ENCODE measurements at regions not wholly inside any gene's neighbourhood (a gene's known extent, or its start where the extent isn't known, plus 50 kb on each side); places are given as distances from the start of the nearest gene placed in this dataset.

GRCh38 chr7:86012971-86013370 is 630.7 kb upstream of the GRM3 start:
- TF ChIP-seq FOXM1 (IDR thresholded peaks at IDR 0.05; ENCODE audit: borderline replicate concordance, low read depth) (no peak), USF1 (IDR thresholded peaks at IDR 0.05) (no peak), CEBPB (IDR thresholded peaks at IDR 0.05) (no peak), YY1 (IDR thresholded peaks at IDR 0.05; ENCODE audit: low read depth) (no peak), RAD21 (IDR thresholded peaks at IDR 0.05; ENCODE audit: low read depth) (no peak)

GRCh38 chr7:86008898-86009297 is 634.8 kb upstream of the GRM3 start:
- TF ChIP-seq TCF12 (IDR thresholded peaks at IDR 0.05; ENCODE audit: low read depth) (no peak), YY1 (IDR thresholded peaks at IDR 0.05; ENCODE audit: low read depth) (no peak), RAD21 (IDR thresholded peaks at IDR 0.05; ENCODE audit: low read depth) (no peak), CEBPB (IDR thresholded peaks at IDR 0.05) (no peak), CREB1 (IDR thresholded peaks at IDR 0.05; ENCODE audit: low read depth) (no peak), REST (IDR thresholded peaks at IDR 0.05; ENCODE audit: low read depth) (no peak), TEAD4 (IDR thresholded peaks at IDR 0.05) (no peak), MAX (IDR thresholded peaks at IDR 0.05) (no peak), ZBTB7A (IDR thresholded peaks at IDR 0.05; ENCODE audit: low read depth) (no peak), EP300 (IDR thresholded peaks at IDR 0.05; ENCODE audit: borderline replicate concordance) (no peak)

GRCh38 chr7:86006909-86007308 is 636.8 kb upstream of the GRM3 start:
- TF ChIP-seq FOXM1 (IDR thresholded peaks at IDR 0.05; ENCODE audit: borderline replicate concordance, low read depth): no peak
- TF ChIP-seq TEAD4 (IDR thresholded peaks at IDR 0.05): no peak
- TF ChIP-seq CEBPB (IDR thresholded peaks at IDR 0.05): no peak
- TF ChIP-seq NFIC (IDR thresholded peaks at IDR 0.05): no peak
- no peak for TF ChIP-seq ZBTB7A (IDR thresholded peaks at IDR 0.05; ENCODE audit: low read depth)
- TF ChIP-seq MAX (IDR thresholded peaks at IDR 0.05): no peak
- TF ChIP-seq CREB1 (IDR thresholded peaks at IDR 0.05; ENCODE audit: low read depth): no peak
- TF ChIP-seq USF1 (IDR thresholded peaks at IDR 0.05): no peak
- no peak for TF ChIP-seq RAD21 (IDR thresholded peaks at IDR 0.05; ENCODE audit: low read depth)
- TF ChIP-seq TAF1 (IDR thresholded peaks at IDR 0.05; ENCODE audit: low read depth): no peak
- no peak for TF ChIP-seq TCF12 (IDR thresholded peaks at IDR 0.05; ENCODE audit: low read depth)
- TF ChIP-seq EGR1 (IDR thresholded peaks at IDR 0.05): no peak
- TF ChIP-seq YY1 (IDR thresholded peaks at IDR 0.05; ENCODE audit: low read depth): no peak
- no peak for TF ChIP-seq EP300 (IDR thresholded peaks at IDR 0.05; ENCODE audit: borderline replicate concordance)
- TF ChIP-seq REST (IDR thresholded peaks at IDR 0.05; ENCODE audit: low read depth): no peak

GRCh38 chr7:86002858-86003257 is 640.9 kb upstream of the GRM3 start:
- TF ChIP-seq REST (IDR thresholded peaks at IDR 0.05; ENCODE audit: low read depth) (no peak), MAX (IDR thresholded peaks at IDR 0.05) (no peak), TEAD4 (IDR thresholded peaks at IDR 0.05) (no peak), USF1 (IDR thresholded peaks at IDR 0.05) (no peak)

- TF ChIP-seq FOXM1 (IDR thresholded peaks at IDR 0.05; ENCODE audit: borderline replicate concordance, low read depth) (no peak), EGR1 (IDR thresholded peaks at IDR 0.05) (no peak)
Observed at GRCh38 chr7:85997515-85997914, 646.2 kb upstream of the GRM3 start.

Measured in Ishikawa (cell line).